UCSD-AML1 (cell line): ENCODE measurements at regions not wholly inside any gene's neighbourhood (a gene's known extent, or its start where the extent isn't known, plus 50 kb on each side); places are given as distances from the start of the nearest gene placed in this dataset.

Experiments used
- DNase-seq: peaks from one replicate; lab custom pipeline; 2025; ENCODE audit not compliant: unreplicated experiment; lab: John Stamatoyannopoulos, UW

GRCh38 chr7:41052736-41053135 lies 650.2 kb downstream of the INHBA start:
- DNase-seq, result no peak

GRCh38 chr7:41052201-41052600 lies 650.7 kb downstream of the INHBA start:
- DNase-seq, result no peak

DNA sequence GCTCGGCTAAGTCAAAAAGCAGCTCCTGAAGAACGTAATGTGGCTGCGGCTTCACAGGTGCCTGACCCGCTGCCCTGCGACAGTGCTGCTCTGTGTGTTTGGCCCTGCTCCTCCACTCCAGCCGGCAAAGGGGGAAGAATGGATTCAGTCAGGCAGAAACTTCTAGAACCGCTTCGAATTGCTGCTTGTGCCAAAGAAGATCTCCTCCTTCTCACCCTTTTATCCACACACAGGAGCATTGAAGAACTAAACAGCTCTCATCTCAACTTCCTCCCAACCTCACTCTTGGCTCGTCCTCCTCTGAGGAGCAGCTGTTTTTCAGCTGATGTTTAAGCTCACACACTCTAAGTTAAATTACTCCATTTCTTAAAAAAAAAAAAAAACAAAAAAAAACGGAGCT lies 651.4 kb downstream of the INHBA start:
- no peak for DNase-seq

DNA sequence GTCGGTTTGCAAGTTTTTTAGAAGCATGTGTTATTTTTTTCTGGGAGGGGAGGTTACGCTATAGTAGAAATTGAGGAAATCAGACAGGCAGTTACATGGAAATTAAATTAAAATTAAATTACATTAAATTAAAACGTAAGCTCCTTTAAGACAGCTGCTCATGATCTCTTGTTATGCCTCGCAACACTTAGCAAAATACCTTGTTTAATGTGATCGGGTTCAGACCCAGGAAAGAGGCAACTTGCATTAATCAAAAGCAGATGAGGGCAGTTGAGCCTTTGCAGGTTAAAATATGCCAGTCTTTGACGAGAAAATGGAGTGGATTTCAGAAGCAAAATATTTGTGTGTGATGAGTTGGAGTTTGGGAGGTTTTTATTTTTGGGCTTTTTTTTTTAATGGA lies 651.8 kb downstream of the INHBA start:
- DNase-seq, result no peak

DNA sequence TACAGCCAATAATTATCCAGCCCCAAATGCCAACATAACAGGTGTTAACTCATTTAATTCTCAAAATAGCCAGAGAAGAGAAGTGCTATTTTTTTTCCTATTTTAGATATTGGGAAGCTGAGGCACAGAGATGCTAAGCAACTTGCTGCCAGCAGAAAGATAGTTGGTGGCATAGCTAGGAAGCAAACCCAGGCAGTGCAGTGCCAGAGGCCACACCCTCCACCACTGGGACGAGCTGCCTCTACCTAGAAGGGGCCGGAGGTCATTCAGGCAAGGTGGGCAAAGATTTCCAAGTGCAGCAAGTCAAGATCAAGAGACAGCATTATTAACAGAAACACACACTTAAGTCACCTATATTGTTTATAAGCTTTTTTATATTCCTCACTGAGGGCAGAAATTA lies 654.1 kb downstream of the INHBA start:
- no peak for DNase-seq

- no peak for DNase-seq
Observed at GRCh38 chr7:41047789-41048191, 655.1 kb downstream of the INHBA start.

DNA sequence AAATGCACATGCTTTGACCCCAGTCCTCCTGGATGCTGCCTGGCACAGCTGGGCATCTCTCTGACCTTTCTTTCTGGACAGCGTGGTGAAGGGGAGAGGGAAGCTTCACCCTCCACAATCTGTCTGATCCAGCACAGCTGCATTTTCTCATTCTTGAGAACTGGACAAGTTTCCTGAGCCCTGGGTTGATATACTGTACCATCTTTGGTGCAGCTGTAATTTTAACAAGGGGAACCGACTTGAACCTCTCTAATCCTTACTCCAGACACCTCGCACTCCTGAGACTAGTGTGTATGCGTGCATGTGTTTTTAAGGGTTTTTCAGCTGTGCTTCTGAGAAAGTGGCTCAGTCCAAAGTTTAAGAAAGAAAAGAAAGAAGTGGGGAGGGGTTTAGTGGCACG lies 655.7 kb downstream of the INHBA start:
- DNase-seq, result no peak

DNA sequence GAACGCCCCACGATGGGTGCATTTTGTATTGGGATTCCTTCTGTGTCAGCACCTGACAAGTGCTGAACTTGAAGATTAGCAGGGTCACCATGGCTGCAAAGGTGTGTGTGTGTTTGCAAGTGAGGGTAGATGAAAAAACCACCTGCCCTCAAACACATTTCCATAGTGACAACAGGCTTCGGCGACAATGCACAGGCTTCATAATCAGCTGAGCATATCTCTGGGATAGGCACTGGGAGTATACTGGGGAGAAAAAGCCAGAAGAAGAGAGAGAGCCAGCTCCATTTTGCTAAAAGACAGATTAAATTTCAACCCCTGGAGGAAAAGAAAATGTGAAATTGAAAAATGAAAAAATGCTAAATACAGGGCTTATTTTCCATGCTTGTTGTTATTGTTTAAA lies 656.1 kb downstream of the INHBA start:
- no peak for DNase-seq

- no peak for DNase-seq
Observed at GRCh38 chr7:41046221-41046761, 656.6 kb downstream of the INHBA start.

DNA sequence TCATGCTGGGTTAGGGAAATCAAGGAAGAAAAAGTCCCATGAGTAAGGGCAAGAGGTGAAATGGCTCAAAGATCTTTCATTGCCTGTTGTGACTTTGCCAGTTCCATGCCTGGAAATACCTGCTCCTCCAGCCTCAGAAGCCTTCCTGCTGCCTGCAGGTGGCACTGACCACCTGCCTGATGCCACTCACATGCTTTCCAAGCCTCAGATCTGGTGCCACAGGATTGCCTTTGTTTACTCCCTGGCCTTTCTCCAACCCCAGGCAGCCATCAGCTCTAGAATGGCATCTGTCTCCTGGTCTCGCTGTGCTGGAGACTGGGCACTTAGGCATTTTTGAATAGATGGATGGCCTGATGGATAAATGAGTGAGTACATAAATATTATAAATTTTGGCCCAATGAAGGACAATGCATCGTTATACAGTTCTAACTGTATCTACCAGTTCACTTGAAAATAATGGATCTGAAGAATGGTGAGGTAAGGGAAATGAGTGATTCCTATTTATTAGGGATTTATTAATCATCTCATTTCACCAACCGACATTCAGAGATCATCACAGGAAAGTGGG lies 657.2 kb downstream of the INHBA start:
- DNase-seq, result no peak

GRCh38 chr7:41039981-41040380 lies 662.9 kb downstream of the INHBA start:
- DNase-seq, result no peak

DNA sequence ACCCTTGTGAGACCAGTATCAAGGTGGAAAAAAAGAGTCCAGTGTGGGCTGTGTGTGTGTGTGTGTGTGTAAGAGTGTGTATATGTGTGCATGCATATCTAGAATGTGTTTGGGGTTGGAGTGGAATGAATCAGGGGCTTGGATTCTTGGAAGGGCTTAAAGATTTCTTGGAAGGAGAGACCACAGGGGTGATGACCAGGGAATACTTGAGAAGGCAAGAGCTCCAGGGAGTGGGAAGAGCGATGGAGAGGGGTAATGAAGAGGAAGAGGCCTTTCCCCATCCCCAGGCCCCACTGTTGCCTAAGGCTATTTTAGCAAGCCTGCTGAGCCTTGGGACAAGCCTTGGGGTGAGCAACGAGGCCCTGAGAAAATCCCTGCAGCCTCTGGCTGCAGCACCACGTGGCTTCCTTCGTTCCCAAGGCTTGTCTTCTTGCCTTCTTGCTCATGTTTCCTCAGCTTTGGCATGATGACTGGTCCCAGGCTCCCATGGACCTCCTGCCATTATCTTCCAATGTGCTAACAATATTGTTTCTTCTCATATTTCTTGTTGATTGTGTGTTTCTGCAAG lies 663.4 kb downstream of the INHBA start:
- no peak for DNase-seq

- DNase-seq, result no peak
Observed at GRCh38 chr7:41038211-41038610, 664.7 kb downstream of the INHBA start.

DNA sequence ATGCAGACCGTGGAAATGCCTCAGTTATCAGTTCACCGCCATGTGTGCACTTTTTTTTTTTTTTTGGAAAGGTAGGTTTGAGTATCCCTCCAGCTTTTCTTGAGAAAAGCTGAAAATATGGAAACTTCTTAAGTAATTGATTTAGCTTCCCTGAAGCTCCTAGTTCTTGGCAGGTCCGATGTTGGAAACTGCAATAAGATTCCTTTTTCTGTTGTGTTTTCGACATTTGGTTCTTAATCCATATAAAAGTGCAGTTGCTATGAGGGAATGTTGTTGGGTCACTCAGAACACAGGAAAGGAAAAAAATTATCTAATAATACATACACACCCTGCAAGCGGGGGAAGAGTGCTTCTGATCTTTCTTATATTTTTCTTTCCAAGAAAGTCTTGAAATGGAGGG lies 665.2 kb downstream of the INHBA start:
- DNase-seq, result no peak

DNA sequence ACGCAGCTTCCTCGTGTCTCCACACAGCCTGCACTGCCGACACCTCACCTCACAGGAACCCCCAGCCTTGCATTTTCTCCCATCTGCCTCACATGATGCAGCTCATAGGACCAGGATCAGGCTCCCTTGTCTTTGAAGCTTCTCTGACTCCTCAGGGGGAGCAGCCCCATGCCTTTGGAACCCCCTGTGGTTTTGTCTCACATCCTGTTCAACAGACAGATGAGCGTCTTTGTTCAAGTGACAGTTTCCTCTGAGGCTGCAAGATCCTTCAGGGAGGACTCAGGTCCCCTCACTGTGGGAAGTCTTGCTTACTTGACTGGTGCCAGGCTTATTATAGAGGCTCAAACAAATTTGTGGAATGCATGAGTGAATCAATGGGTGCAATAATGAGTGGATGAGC lies 667.1 kb downstream of the INHBA start:
- no peak for DNase-seq

- no peak for DNase-seq
Observed at GRCh38 chr7:41033500-41033899, 669.4 kb downstream of the INHBA start.

- no peak for DNase-seq
Observed at GRCh38 chr7:41030673-41031072, 672.2 kb downstream of the INHBA start.

GRCh38 chr7:41029072-41029499 lies 673.8 kb downstream of the INHBA start:
- no peak for DNase-seq

DNA sequence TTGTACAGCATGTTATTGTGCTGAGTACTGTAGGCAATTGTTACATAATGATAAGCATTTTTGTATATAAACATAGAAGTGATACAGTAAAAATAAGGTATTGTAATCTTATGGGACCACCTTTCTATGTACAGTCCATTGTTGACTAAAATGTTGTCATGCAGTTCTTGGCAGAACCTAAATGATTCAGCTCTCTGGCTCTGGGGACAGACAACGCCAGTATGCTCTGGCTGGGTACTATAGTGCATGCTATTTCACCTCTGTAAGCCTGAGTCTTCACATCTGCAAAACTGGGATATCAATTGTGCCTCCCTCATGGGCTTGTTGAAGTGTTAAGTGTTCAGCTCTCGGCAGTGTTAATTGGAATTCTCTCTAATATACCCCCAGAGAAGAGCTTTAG lies 674.3 kb downstream of the INHBA start:
- no peak for DNase-seq

- DNase-seq, result no peak
Observed at GRCh38 chr7:41027428-41028115, 675.3 kb downstream of the INHBA start.

DNA sequence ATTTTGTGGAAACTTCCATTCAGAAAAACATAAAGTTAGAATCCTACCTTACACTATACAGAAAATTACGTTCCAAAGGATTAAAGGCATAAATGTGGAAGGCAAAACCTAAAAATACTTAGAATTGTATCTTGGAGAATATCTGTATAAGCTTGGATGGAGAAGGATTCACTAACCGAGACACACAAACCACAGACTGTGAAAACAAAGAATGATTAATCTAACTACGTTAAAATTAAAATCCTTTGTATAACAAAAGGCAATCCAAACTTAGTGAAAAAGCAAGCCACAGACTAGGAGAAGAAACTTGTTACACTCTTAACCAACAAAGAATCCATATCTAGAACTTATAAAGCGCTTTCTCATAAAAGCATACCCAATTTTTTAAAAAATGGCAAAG lies 678.8 kb downstream of the INHBA start:
- DNase-seq, result no peak

DNA sequence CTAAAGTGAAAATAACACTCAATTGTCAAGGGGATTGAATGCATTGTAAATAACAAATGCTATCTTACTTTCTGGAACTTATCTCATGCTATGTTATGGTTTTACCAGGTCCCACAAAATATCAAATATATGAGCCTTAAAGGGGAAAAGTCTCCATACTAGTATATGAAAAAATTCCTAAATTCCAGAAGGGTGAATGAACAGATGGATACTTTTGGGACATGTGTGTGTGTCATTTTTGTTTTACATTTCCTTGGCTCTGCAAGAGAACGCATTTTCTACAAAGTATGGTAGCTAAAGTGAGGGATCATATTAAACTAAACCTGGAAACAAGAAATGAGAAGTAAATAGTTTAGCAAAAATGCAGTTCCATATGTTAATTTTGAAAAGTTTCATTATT lies 682.8 kb downstream of the INHBA start:
- DNase-seq, result no peak

GRCh38 chr7:41013117-41013516 lies 689.8 kb downstream of the INHBA start:
- DNase-seq, result no peak
